Activated CD4-positive, alpha-beta memory T cell treated with anti-CD3 and anti-CD28 coated beads, Interleukin-2, amount 10 ng/mL, durations not matched to agents 7 days and 5 days (primary cell): ENCODE measurements at regions not wholly inside any gene's neighbourhood (a gene's known extent, or its start where the extent isn't known, plus 50 kb on each side); places are given as distances from the start of the nearest gene placed in this dataset.
"Not testable (repeated sequence)": the region's sequence is repeated elsewhere in the genome, so short reads cannot be mapped to it uniquely, and the experiment has no call there.

Experiments
- CTCF ChIA-PET: fragments of 350-600 bp; sonication (Branson Sonifier 250); formaldehyde crosslinking; loops from one replicate; lab custom pipeline; 2021; ENCODE audit warnings: antibody characterized with exemption, inconsistent platforms; lab: Charles Lee
- POLR2A ChIA-PET: fragments of 350-600 bp; sonication (Branson Sonifier 250); formaldehyde crosslinking; loops from one replicate; lab custom pipeline; 2021; ENCODE audit warnings: antibody characterized with exemption; lab: Charles Lee
- DNase-seq: peaks from one replicate; pipeline ENCODE4 v3.0.0-alpha.2; 2020
- H3K27ac Mint-ChIP-seq: one replicate; pipeline ENCODE4 v1.8.0; 2021; ENCODE audit warnings: mild to moderate bottlenecking, mixed read lengths
- H3K27me3 Mint-ChIP-seq: one replicate; pipeline ENCODE4 v1.8.0; 2021; ENCODE audit warnings: mixed read lengths
- H3K36me3 Mint-ChIP-seq: one replicate; pipeline ENCODE4 v1.8.0; 2021; ENCODE audit warnings: low read depth, mixed read lengths
- H3K4me1 Mint-ChIP-seq: one replicate; pipeline ENCODE4 v1.8.0; 2021; ENCODE audit warnings: mixed read lengths
- H3K4me3 Mint-ChIP-seq: one replicate; pipeline ENCODE4 v1.8.0; 2021; ENCODE audit warnings: mild to moderate bottlenecking, mixed read lengths
- H3K9me3 Mint-ChIP-seq: one replicate; pipeline ENCODE4 v1.8.0; 2021; ENCODE audit warnings: mixed read lengths

DNA sequence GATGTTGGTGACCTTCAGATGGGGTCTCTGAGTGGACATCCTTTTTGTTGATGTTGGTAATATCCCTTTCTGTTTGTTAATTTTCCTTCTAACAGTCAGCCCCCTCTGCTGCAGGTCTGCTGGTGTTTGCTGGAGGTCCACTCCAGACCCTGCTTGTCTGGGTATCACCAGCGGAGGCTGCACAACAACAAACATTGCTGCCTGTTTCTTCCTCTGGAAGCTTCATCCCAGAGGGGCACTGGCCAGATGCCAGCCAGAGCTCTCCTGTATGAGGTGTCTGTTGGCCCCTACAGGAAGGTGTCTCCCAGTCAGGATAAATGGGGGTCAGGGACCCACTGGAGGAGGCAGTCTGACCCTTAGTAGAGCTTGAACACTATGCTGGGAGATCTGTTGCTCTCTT is 60.6 kb upstream of the IRAK1BP1 start:
- H3K36me3 Mint-ChIP-seq, H3K27me3 Mint-ChIP-seq, POLR2A ChIA-PET, DNase-seq, H3K4me3 Mint-ChIP-seq, H3K4me1 Mint-ChIP-seq, H3K9me3 Mint-ChIP-seq, H3K27ac Mint-ChIP-seq: not testable (repeated sequence)
- CTCF ChIA-PET = interaction anchor here (0.6 kb wide), 1 partner anchor 242 kb away, joined by 4 read pairs; no protein-coding TSS in a partner anchor

DNA sequence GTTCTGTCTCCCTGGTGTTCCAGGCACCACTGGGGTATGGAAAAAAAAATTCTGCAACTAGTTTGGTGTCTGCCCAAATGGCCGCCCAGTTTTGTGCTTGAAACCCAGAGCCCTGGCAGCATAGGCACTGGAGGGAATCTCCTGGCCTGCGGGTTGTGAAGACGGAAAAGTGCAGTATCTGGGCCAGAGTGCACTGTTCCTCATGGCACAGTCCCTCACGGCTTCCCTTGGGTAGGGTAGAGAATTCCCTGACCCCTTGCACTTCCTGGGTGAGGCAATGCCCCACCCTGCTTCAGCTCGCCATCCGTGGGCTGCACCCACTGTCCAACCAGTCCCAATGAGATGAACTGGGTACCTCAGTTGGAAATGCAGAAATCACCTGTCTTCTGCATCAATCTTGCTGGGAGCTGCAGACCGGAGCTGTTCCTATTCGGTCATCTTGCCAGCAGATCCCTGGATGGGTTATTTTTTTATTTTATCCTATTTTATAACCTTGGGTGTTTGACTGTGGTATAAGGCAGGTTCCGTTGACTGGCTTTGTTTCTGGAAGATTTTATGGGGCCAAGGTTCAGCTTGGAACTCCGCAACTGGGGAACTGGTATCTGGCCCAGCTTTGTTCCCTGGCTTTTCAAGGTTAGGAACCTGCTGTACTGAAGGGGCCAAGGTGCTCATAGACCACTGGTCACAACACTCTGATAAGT is 59.5 kb upstream of the IRAK1BP1 start:
- H3K9me3 Mint-ChIP-seq, H3K27ac Mint-ChIP-seq, H3K4me3 Mint-ChIP-seq, H3K36me3 Mint-ChIP-seq, DNase-seq, POLR2A ChIA-PET, H3K27me3 Mint-ChIP-seq, H3K4me1 Mint-ChIP-seq, CTCF ChIA-PET: not testable (repeated sequence)

DNA sequence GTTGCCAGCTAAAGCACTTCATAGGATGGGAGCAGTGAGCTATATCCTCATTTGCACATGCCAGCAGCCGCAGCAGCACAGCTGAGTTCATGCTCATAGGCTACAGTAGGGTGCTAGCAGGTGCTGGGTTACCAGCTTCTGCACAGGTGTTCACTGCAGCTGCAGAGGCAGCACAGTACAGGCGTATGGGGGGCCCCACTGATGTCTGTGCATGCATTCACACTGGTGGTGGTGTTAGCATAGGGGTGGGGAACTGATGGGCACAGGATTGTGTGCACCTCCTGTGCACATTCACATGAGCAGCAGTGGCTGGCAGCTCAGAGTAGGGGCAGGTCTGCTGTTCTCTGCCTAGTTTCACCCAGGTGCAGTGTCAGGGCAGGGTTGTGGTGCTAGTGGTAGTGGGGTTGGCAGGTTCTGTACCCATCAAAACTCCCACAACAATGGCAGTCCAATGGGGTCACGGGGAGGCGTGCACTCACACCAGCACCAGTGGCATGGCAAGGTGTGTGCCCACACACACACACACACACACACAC is 58.9 kb upstream of the IRAK1BP1 start:
- Mint-ChIP-seq H3K36me3 (no peaks in the 10 kb centered on the region), H3K4me1 (no peaks in the 10 kb centered on the region), H3K4me3 (no peak overlapping the region), H3K27me3 (no peaks in the 10 kb centered on the region), H3K9me3 (no peaks in the 10 kb centered on the region), H3K27ac (no peak overlapping the region)
- DNase-seq = no peak
- ChIA-PET POLR2A (no interaction called here), CTCF (no interaction called here)

DNA sequence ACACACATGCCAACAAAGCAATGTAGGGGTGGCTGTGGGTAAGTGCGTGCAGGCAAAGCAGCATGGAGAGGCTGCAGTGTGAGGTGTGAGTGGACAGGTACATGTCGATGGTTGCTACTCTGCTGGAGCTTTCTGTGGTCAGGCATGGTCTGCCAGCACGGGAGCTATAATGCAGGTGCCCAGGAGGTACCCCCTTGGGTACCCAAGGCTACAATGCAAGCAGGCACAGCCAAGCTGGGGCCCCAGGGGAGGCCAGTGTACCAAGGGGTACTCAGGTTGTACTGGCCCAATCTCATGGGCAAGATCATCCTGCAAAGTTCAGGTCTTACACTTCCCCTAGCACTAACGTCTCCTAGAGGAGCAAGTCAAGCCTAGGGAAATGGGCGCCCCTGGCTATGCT is 58.4 kb upstream of the IRAK1BP1 start:
- Mint-ChIP-seq H3K9me3 (no peaks in the 10 kb centered on the region), H3K36me3 (no peaks in the 10 kb centered on the region), H3K27ac (no peak overlapping the region), H3K4me1 (no peaks in the 10 kb centered on the region), H3K4me3 (no peak overlapping the region), H3K27me3 (no peaks in the 10 kb centered on the region)
- CTCF ChIA-PET = no interaction called here
- POLR2A ChIA-PET = no interaction called here
- no peak for DNase-seq

DNA sequence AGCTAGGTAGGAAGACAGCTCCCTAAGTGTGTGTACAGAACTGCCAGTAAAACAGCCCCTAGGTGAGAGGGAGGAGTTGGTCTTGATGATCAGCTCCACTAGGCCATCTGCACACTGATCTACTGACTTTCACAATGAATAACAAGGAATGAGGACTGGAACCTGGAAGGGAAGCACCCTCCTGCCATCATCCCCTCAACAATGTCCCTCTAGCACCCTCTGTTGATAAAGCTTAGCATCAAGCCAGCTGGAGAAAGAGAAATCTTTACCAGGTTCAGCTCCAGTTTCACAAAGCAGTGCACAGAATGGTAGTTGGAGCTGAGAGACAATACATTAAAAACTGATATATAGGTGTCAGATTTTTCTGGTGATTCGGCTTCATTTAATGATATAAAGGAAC is 57.2 kb upstream of the IRAK1BP1 start:
- H3K27ac Mint-ChIP-seq = no peak overlapping the region
- no peaks in the 10 kb centered on the region for H3K9me3 Mint-ChIP-seq
- no peaks in the 10 kb centered on the region for H3K4me1 Mint-ChIP-seq
- ChIA-PET POLR2A (no interaction called here), CTCF (interaction anchor here (0.9 kb wide), 1 partner anchor 199 kb away, joined by 3 read pairs; no protein-coding TSS in a partner anchor)
- DNase-seq = no peak
- H3K27me3 Mint-ChIP-seq = no peaks in the 10 kb centered on the region
- H3K4me3 Mint-ChIP-seq = no peak overlapping the region
- H3K36me3 Mint-ChIP-seq = no peaks in the 10 kb centered on the region

DNA sequence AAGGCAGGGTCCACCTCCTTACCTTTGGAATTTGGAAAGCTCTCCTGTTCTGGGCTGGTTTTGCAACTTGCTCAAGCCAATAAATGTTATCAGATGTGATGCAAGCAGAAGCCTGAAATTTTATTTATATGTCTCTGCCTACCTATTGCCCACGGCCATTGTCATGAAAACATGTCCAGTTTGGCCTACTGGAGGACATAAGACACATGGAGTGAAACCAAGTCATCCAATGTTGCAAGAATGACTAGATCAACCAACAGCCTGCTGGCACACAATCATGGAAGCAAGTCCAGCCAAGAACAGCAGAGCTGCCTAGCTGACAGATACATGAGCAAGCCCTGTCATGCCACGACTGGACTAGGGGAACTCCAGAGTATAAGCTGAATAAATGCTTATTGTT is 56.7 kb upstream of the IRAK1BP1 start:
- peaks cover 2% of the 10 kb centered on the region for H3K27me3 Mint-ChIP-seq
- H3K4me1 Mint-ChIP-seq = no peaks in the 10 kb centered on the region
- peaks cover 2% of the 10 kb centered on the region for H3K9me3 Mint-ChIP-seq
- no peak overlapping the region for H3K27ac Mint-ChIP-seq
- H3K4me3 Mint-ChIP-seq = no peak overlapping the region
- ChIA-PET POLR2A (no interaction called here), CTCF (interaction anchor here (0.9 kb wide), 1 partner anchor 200 kb away, joined by 3 read pairs; no protein-coding TSS in a partner anchor)
- DNase-seq = no peak
- H3K36me3 Mint-ChIP-seq = no peaks in the 10 kb centered on the region
